Midbrain (tissue), 1 donor: ENCODE measurements at regions not wholly inside any gene's neighbourhood (a gene's known extent, or its start where the extent isn't known, plus 50 kb on each side); places are given as distances from the start of the nearest gene placed in this dataset.
A peak's percentile ranks its signal among the peaks of the same experiment; 100 is the strongest.
"Not testable (repeated sequence)": the region's sequence is repeated elsewhere in the genome, so short reads cannot be mapped to it uniquely, and the experiment has no call there.

Source experiments
- DNase-seq: peaks from one replicate; lab custom pipeline; 2025; lab: John Stamatoyannopoulos, UW

DNA sequence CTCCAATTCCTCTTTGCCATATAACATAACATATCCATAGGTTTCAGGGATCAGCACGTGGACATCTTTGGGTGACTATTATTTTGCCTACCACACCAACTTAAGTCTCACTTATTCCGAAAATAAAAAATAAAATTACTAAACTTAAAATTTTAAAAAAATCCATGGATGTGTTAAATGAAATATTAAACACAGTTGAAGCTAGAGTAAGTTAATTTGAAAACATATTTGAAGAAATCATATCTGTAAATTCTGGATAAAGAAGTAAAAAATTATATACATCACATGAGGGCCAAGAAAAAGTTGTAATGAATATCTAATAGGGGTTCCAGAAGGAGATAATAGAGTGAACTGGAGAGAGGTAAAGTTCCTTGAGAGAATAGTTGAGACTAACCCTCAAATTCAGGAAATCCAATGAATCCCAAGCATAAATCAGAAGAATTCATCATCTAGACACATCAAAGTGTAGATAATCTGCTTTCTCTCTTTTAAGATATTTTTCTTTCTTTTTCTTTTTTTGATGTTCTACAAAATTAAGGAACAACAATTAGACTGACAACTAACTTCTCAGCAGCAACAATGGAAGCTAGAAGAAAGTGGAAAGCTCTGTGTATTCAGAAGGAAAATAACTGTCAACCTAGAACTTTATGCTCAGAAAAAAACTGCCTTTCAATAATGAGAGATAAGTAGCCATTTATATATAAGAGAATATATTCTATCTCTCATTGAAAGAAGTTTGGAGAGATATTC lies 147.4 kb downstream of the ABHD5 start:
- no peak for DNase-seq

DNA sequence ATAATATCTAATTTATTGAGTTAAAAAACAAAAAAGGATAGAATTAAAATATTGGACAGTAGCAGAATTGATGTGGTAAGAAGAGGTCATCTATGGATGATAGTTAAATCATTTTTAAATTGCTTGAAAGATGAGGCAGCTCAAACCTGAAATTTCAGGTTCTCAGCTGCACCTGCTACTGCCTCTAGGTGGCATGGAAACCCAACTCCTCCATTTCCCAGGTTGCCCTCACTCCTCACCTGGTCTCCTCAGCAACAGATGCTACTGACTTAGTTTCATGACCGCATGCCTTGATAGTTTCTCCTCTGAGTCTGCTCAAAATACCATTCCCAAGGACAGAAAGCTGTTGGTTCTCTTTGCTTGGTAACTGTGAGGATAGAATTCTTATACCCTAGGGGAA lies 148.1 kb downstream of the ABHD5 start:
- DNase-seq = no peak

DNA sequence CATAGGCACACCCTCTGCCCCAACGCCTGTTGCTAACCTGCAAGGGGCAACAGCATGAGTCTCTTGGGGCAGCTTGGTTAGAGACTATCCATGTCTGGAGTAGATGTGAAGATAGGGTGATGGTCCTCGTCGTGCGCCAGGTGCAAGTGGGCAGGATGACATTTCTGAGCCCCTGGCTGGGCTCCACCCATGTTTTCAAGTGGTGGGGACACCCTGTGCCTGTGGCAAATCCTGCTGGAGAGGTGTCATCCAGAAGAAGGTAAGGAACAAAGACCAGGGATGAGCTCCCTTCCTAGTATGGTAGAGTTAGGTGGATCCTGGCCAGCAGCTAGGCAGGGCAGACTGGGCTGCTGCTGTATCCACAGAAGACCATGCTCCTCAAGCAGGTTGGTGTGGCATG lies 152.6 kb downstream of the ABHD5 start:
- no peak for DNase-seq

DNA sequence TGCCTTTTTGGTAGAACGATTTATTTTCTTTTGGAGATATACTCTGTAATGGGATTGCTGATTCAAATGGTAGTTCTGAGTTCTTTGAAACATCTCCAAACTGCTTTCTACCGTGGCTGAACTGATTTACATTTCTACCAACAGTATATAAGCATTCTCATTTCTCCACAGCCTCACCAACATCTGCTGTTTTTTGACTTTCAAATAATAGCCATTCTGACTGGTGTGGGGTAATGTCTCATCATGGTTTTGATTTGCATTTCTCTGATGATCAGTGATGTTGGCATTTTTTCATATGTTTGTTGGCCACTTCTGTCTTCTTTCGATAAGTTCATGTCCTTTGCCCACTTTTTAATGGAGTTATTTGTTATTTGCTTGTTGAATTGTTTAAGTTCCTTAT lies 154.0 kb downstream of the ABHD5 start:
- no peak for DNase-seq

DNA sequence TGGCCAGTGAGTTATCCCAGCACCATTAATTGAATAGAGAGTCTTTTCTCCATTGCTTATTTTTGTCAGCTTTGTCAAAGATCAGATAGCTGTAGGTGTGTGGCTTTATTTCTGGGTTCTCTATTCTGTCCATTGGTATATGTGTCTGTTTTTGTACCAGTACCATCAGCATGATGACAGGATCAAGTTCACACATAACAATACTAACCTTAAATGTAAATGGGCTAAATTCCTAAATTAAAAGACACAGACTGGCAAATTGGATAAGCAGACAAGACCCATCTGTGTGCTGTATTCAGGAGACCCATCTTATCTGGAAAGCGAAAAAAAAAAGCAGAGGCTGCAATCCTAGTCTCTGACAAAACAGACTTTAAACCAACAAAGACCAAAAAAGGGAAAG lies 154.8 kb downstream of the ABHD5 start:
- not testable (repeated sequence) for DNase-seq

DNA sequence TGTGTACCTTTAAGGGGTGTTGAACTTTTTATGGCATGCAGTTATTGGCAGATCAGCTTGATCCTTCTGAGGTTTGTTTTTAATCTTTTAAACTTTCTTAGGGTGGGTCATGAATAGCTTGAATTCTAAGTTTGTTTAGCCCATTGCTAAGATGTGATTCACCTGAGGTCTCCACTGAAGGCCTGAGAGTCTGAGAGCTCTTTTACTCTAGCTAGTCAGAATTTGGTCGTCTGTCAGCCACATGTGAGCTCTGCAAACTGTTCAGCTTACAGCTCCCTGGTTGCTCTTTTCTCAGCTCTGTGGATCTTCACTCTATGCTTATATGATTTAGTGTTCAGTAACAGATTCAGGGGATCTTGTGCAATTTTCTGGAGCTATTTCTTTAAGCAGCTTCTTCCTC lies 161.3 kb downstream of the ABHD5 start:
- DNase-seq = no peak

DNA sequence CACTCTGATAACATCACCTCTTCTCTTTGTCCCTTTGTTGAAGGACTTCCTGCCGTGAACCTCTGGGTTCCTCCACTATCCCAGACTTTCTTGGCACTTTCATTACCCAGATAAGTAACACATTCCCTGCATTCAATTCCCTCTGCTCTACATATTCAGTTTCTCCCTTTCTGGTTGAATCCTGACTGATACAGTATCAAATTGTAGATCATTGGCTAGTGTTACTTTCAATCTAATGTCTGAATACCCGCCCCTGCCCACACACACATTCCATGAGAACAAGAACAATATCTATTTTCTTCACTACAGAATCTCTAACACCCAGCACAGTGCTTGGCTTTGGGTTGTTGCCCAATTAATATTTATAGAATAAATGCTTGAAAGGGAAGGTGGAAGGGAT lies 163.5 kb downstream of the ABHD5 start:
- no peak for DNase-seq

DNA sequence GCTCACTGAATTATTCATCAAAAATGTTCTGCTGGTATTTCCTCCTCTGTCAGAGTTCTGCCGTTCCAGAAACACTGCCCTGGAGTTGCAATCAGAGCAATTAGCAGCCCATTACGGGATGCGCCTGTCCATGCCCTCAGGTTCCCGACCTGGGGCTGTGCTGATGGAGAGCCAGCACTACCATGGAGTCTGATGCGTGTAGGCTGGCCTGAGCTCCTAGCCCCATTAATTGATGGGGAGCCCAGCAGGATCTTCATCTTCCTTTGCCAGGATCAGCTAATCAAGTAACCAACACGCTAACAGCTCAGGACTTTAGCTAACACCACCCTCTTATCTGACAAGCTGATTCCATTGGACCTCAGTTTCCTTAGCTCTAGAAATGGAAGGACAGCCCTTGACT lies 164.2 kb downstream of the ABHD5 start:
- no peak for DNase-seq

DNA sequence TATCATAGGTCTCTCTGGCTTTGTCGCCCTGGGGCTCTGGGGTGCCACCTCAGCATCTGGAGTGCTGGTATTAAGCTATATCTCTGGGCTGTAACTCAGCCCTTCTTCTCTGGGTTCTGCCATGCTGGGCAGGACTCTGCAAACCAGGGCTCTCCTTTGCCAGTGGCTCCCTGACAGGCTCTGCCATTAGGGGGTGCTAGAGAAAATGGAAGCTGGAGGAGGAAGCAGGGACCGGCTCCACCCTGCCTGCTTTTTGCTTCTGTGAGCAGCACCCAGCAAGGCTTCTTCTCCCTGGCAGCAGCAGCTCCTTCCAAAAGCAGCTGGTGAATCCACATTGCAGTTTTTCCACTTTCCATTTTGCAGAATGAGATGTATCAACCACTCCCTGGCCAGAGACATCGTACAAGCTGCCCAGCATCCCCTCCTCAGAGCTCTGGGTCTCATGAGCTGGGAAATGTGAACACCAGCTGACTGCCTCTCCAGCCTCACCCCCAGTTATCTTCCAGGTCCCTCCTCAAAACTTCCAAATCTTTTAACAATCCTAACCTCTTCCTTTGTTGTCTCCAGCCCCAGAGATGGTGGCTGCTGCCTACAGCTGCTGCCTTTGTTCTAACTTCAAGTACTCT lies 165.0 kb downstream of the ABHD5 start:
- DNase-seq = peak; percentile 43

DNA sequence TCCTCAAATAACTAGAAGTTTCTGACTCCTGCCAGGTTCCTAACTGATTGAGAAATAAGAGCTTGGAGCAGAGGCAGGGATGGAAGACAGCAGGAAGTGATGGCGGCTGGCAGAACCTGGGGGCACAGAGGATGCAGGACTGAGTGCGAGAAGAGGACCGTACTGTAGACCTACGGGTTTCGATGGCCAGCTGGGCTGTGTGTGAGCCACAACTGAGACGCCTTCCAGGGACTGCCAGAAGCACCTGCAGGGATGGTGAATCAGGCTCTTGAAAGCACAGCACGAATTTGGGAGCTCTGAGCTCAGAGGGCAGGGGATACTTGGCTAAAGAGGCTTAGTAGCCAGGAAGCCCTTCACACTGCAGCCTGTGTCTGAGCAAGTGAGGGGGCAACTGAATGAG lies 165.6 kb downstream of the ABHD5 start:
- DNase-seq = no peak

DNA sequence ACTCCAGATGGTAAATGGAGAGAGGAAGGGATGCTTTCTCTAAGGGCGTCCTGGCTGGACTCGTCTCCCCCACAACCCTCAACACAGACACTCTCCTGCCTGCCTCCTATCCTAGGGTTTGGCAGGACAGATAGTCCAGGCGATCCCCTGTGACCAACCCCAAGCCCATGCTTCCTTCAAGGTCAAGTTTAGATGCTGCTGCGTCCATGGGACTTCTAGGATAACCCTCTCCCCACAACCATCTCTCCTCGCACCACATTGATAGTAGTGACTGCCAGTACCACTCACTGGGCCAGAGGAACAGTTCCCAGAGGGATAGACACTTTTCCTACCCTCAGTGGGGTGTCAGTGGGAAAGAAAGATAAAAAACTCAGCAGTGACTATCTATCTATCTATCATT lies 166.0 kb downstream of the ABHD5 start:
- DNase-seq = no peak

DNA sequence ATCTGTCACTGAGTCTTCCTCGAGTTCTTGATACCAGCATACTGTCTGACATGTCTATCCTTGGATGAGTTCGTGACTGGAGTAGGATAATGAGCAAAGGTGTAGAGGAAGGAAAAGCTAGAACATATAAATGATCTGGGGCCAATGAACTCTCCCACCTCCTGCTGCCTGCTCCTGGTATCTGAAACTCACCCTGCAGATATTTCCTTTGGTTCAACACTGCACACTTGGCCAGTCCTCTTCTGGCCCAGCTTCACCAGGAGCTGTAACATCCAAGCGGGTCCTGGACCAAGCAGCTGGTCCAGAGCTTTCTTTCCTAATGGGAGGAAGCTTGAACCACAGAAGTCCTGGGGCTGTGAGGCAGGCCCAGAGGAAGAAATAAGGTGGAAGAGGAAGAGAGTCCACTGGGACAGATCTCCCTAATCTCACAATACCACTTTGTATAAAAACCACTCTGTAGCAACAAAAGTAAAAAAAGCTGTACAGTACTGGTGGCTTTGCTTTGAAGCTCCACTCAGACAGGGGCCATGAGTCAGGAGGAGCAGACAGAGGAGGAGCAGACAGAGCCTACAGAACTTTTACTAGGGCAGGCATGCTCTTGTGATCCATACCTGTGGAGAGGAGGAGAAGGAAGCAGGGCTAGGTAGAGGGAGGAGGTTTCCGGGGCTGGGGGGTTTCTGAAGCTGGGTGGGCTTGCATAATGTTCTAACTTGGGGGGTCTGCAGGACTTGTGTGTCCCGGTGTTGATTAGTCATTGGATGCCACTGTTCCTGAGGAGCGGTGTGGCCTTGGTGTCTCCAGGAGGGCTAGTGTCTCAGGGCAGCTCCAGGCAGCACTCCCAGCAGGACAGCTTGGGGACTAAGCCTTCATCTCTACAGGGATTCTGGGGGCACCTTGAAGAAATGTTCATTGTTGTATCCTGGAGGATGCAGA lies 166.9 kb downstream of the ABHD5 start:
- no peak for DNase-seq

DNA sequence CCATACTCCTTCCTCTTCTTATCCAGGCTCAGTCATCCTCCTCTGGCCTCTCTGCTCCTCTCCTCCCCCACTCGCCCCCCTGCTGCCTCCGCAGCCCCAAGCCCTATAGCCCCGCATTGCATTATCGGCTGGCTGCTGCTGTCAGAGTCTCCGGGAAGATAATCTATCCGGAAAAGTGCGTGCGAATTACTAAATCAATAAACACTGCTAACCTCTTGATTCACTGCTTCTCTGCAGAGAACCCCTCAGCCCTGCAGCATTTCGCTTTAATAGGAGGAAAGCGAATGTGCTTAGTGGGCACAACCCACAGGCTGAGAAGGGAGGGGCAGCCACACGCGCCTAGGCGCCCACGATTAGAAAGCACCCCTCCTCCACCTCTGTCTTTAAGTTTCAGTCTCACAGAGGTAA lies 167.6 kb downstream of the ABHD5 start:
- DNase-seq = no peak

DNA sequence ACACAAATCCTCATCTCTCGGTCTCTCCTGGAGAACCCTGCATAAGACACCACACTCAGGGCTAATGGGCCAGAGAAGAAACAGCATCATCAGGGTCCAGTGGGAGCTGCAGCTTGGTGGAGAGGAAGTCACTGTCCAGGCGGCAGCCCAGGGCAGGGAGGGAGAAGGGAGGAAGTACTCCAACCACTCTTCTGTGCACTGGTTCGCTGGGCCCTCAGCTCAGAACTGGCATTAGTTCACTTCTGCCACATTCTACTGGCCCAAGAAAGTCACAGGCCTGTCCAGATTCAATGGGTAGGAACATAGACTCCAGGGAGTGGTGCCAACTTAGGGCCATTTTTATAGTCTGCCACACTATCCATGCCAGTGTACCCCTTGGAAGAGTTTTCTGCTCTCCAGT lies 169.0 kb downstream of the ABHD5 start:
- DNase-seq = no peak

DNA sequence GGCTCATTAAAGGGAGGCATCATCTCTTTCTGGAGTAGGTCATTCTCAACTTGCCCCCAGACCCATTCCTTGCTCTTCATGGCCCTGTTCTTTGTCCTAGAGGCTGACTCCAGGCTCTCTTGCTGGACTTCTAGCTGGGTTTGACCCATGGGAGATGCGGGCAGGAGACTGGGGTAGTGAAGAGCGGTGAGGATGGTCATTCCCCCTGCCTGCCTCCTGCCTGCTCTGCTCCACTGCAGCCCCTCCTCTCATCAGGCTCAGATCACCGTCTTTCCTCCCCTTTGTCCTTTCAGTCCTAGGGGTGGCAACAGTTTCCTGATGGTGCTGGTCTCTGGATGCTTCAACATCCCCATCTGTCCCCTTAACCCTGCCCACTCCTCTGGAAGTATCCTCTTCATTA lies 170.9 kb downstream of the ABHD5 start:
- no peak for DNase-seq

DNA sequence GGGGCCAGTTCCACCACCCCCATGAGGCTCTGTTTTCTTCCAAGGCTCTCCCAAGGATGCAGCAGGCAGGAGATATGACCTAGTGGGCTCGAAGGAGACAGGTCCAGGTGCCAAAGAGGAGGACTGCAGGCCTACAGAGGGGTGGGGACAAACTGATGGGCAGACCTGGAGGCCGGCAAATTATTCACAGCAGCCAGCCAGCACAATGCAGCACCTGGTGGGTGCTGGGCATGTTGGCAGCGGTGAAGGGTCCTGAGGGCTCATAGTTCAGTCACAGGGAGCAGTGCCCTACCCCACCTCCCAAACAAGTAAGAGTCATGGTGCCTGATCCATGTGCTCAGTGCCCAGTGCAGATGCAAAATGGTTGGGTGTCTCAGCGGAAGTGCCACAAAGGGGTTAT lies 171.7 kb downstream of the ABHD5 start:
- DNase-seq = no peak

DNA sequence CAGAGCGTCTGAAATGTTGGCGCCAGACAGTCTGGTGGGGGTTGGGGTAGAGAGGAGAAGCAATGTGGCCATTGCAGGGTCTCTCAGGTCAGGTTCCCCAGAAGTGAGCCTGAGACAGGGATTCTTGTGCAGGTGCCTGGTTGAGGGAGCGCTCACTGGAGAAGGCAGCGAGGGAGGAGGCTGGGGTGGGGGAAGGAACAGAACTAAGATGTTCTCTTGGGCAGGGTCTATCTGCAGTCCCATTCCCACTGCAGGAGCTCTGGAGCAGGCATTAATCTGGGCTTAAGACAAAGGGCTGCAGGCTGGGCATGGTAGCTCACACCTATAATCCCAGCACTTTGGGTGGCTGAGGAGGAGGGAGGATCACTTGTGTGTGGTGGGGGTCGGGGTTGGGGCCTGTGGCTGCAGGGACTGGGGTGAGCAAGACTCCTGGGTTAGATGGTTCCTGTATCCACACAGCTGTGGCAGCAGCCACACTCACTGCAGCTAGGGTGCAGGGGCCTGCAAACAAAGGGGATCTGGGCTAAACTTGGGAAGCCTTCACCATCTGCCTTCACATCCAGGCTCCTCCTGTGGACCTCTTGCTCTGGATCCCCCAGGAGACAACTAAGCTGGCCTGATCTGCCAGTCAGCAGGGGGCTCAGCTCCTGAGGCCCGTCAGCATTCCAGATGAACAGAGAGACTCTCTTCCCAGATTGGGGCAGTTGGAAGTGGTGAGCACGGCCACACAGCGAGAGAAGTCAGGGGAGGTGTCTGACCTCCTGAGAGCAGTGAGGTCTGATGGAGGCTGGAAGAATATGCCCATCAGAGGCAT lies 172.5 kb downstream of the ABHD5 start:
- no peak for DNase-seq

DNA sequence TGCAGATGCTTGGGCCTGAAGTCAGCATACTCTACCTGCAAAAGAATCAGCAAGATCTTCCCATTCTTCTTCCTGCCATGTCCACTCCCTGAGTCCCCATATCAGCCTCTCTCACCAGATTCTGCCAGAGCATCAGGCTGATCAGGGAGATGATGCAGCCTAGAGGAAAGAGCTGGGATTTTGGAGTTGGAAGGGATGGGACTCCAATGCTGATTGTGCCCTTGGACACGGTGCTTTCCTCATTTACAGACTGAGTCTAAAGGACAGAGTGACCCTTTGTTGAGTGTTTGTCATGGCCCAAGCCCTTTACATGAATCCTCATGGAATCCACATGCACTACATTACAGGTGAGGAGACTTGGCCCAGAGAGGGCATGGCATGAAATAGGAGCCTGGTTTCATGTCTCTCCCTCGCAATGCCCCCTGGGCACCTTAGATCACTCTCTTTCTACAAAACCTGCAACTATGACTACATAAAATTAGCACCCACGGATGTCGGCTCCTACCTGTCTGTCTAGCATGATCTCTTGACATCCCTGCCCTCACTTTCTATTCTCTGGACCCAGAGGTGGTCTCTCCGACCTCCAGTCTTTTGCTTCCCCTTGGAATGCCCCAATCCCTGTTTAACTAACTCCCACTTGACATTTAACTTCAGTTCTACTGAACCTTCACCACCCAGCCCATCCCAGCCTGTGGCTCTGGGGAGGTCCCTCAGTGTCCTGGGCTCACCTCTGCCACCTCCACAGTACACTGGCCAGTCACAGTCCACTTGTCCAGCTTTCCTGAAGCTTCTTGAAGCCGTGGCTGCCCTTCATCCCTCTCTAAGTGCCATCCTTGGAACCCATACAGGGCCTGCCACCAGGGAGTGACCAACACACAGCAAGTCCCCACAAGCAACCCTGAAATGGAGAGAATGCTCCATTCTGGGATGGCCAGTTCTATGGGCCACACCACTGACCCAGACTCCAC lies 173.5 kb downstream of the ABHD5 start:
- no peak for DNase-seq

DNA sequence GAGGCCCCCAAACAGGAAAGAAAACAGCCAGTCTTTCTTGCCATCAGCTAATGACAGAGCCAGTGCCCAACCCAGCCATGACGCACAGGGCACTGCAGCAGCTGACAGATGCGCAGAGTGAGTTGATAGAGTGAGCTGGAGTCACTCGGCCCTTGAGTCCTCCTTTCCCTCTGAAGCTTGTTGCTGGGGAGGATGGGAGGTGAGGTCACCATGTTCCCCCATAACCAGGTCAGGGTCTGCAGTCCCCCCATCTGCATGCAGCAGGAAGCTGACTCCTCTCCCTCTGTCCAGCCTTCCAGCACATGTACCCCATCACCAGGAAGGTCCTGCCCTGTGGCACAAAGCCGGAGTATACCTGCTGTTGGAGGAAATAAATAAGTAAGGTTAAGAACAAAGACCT lies 174.6 kb downstream of the ABHD5 start:
- DNase-seq = no peak

DNA sequence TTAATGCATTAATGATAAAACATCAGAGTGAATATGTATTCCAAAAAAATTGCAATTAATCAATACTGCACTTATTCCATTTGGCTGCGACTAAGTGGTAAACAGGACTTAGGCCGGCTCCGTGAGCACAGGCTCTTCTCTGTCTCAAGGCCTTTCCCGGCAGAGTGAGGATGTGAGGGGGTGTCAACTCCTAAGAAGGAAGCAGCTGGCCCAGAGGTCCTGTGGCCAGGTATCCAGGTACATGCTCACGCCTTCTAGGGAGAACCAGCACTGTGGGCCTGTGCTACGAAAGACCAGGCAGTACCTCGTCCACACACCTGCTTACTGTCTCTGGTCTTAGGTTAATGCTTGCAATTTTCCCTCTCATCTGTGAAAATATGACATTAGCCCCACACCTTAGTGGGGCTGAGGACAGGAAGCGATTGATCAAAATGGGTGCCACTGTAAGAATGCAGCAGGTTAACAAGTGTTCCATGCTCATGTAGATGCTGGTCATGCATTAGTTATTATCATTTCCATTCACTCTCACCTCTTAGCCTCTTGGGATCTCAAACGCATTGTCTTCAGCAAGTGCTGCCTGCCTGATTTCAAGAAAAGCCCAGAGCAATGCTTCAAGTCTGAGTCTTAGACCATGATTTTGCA lies 175.3 kb downstream of the ABHD5 start:
- DNase-seq = no peak
